Testis (tissue), 2 donors: ENCODE measurements at regions not wholly inside any gene's neighbourhood (a gene's known extent, or its start where the extent isn't known, plus 50 kb on each side); places are given as distances from the start of the nearest gene placed in this dataset.

Experiments used
- CTCF ChIP-seq, 3 experiments: fragments of 450-650 bp in 2 of 3; fragments of 200-600 bp in 1 of 3; sonication (generic) in 1 of 3; IDR thresholded peaks; one replicate each; pipeline ENCODE4 v1.5.1; 2016 to 2019; ENCODE audit warnings: antibody characterized with exemption in 3 of 3, mild to moderate bottlenecking in 2 of 3, moderate library complexity in 1 of 3
- POLR2A ChIP-seq: fragments of 450-650 bp; IDR thresholded peaks from one replicate; pipeline ENCODE4 v1.6.1; 2017; ENCODE audit warnings: antibody characterized with exemption, mild to moderate bottlenecking, moderate library complexity

- no peak for TF ChIP-seq POLR2A
- TF ChIP-seq CTCF (IDR thresholded peaks at IDR 0.05), result peak; percentile 35 to 50 (median 44)
Measured at GRCh38 chr18:30280861-30281470, 761.6 kb downstream of the DSC3 start.
